ENCODE measurements at regions not wholly inside any gene's neighbourhood (a gene's known extent, or its start where the extent isn't known, plus 50 kb on each side); places are given as distances from the start of the nearest gene placed in this dataset.

DNA sequence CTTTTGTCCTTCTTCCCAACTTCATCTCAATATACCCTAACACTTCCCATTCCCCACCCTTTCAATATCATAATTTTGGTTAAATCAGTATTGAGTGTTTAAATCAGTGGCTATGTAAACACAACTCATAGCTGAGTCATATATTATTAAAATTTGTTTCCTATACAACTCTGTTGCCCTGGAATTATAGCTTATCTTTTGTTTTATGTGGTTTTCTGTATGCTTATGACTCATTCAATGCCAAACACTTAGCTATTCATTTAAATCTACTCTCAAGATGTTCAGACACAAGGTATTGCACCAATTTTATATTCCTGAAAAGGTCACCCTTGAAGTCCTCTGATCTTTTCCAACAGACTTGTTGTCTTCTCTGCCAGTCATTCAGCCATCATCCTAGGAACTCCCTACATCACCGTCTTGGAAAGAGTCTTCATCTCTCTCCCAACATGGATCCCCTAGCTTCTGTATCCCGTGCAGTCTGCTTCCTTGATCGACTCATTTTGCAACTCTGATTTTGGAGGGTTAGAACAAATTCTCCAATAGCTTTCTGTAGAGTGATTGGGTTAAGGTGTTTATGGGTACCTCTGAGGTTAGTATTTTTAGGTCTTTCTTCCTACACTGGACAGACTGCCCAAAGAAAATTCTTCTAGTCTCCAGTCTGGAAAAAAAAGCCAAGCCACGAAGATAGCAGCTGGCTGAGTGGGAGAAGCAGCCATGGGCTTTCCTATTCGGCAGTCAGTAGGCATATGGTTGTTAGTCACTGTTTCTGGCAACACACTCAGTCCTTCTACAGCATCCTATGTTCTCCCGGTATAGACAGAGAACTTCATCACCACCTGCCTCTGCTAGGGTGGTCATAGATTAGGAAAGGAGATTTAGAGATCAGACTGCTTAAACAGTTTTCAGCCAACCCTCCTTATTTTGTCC is 102.1 kb downstream of the CRPPA start:
- no peak overlapping the region for H3K4me3 ChIP-seq (ENCODE audit: low read depth, low read length)
- TF ChIP-seq POLR2A (IDR thresholded peaks at IDR 0.05; ENCODE audit: extremely low read depth, insufficient read length) (no peak), MYC (IDR thresholded peaks at IDR 0.05; ENCODE audit: low read depth, low read length) (no peak), MAX (IDR thresholded peaks at IDR 0.05; ENCODE audit: low read depth, low read length) (no peak)
- TF ChIP-seq, protein P1, sequence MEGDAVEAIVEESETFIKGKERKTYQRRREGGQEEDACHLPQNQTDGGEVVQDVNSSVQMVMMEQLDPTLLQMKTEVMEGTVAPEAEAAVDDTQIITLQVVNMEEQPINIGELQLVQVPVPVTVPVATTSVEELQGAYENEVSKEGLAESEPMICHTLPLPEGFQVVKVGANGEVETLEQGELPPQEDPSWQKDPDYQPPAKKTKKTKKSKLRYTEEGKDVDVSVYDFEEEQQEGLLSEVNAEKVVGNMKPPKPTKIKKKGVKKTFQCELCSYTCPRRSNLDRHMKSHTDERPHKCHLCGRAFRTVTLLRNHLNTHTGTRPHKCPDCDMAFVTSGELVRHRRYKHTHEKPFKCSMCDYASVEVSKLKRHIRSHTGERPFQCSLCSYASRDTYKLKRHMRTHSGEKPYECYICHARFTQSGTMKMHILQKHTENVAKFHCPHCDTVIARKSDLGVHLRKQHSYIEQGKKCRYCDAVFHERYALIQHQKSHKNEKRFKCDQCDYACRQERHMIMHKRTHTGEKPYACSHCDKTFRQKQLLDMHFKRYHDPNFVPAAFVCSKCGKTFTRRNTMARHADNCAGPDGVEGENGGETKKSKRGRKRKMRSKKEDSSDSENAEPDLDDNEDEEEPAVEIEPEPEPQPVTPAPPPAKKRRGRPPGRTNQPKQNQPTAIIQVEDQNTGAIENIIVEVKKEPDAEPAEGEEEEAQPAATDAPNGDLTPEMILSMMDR (IDR thresholded peaks at IDR 0.05; ENCODE audit: low read depth, low read length), result no peak
- no peak for DNase-seq (ENCODE audit: low read depth)

DNA sequence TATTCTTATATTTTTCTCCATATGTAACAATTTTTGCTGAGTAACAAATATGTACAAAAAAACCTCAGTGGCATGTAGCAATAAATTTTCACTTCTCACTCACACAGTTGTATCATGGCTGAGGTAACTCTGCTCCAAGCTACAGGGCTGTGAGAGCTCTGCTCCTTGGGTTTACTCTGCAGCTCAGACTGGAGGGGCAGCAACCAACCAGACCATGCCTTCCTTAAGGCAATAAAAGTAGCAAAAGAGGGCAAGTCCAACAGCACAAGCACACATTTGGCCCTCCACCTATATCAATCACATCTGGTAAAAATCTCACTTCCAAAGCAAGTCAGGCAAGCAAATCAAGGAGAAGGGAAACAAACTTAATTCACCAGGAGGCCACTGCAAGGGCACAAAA is 102.9 kb downstream of the CRPPA start:
- no peak overlapping the region for H3K4me3 ChIP-seq (ENCODE audit: low read depth, low read length)
- DNase-seq (ENCODE audit: low read depth), result no peak
- TF ChIP-seq POLR2A (IDR thresholded peaks at IDR 0.05; ENCODE audit: extremely low read depth, insufficient read length) (no peak), MAX (IDR thresholded peaks at IDR 0.05; ENCODE audit: low read depth, low read length) (no peak), MYC (IDR thresholded peaks at IDR 0.05; ENCODE audit: low read depth, low read length) (no peak)
- TF ChIP-seq, protein P1 (IDR thresholded peaks at IDR 0.05; ENCODE audit: low read depth, low read length), result no peak

DNA sequence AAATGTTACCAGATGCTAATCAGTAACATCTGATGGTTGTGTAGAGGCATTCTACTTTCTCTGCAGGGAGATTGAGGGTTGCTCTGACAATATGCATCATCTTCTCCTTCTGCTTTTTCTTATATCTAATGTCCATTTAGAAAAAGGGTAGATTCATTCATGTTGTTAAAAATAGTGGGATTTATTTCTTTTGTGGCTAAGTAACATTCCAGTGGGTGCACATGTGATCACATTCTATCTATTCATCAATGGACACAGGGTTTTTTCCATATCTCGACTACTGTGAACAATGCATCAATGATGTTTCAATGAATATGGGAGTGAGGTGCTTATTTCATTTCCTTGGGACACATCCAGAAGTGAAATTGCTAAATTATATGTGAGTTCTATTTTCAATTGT is 103.9 kb downstream of the CRPPA start:
- TF ChIP-seq POLR2A (IDR thresholded peaks at IDR 0.05; ENCODE audit: extremely low read depth, insufficient read length) (no peak), MAX (IDR thresholded peaks at IDR 0.05; ENCODE audit: low read depth, low read length) (no peak), MYC (IDR thresholded peaks at IDR 0.05; ENCODE audit: low read depth, low read length) (no peak)
- TF ChIP-seq, protein P1 (IDR thresholded peaks at IDR 0.05; ENCODE audit: low read depth, low read length), result no peak
- H3K4me3 ChIP-seq (ENCODE audit: low read depth, low read length), result no peak overlapping the region
- DNase-seq (ENCODE audit: low read depth), result no peak

GRCh38 chr7:16315280-16315679 is 106.1 kb downstream of the CRPPA start:
- TF ChIP-seq, protein P1 (IDR thresholded peaks at IDR 0.05; ENCODE audit: low read depth, low read length), result no peak
- DNase-seq (ENCODE audit: low read depth), result no peak
- no peak overlapping the region for H3K4me3 ChIP-seq (ENCODE audit: low read depth, low read length)

DNA sequence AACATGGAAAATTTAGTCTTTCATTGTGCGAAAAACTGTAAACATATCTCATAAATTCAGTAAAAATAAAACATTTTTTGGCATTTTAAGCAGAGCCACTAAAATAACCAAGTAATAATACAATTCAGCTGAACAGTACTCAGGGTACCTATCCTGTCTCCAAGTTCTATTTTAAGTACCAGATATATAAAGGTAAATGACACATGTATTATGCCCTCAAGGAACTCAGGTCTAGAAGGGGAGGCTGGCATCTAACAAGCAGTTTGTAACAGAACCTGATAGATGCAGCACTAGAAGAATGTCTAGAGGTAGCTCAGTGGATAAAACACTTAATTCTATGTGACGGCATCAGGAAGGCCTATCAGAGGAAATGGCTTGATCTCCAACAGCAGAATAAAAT is 112.2 kb downstream of the CRPPA start:
- no peak overlapping the region for H3K4me3 ChIP-seq (ENCODE audit: low read depth, low read length)
- DNase-seq (ENCODE audit: low read depth), result no peak
- TF ChIP-seq, protein P1 (IDR thresholded peaks at IDR 0.05; ENCODE audit: low read depth, low read length), result no peak
- no peak for TF ChIP-seq POLR2A (IDR thresholded peaks at IDR 0.05; ENCODE audit: extremely low read depth, insufficient read length)
- no peak for TF ChIP-seq MYC (IDR thresholded peaks at IDR 0.05; ENCODE audit: low read depth, low read length)
- TF ChIP-seq MAX (IDR thresholded peaks at IDR 0.05; ENCODE audit: low read depth, low read length), result no peak

All from NB4 (cell line).